ENCODE measurements at regions not wholly inside any gene's neighbourhood (a gene's known extent, or its start where the extent isn't known, plus 50 kb on each side); places are given as distances from the start of the nearest gene placed in this dataset.

- no peak for ATAC-seq
Measured at GRCh38 chr20:50394569-50394968, 115.6 kb upstream of the PTPN1 start.

GRCh38 chr20:50395251-50395729 lies 114.9 kb upstream of the PTPN1 start:
- Histone ChIP-seq H3K36me3 (no peaks in the 10 kb centered on the region), H3K27ac (peak overlapping the region; percentile 70 to 95 (median 93)), H3K4me1 (peaks cover 0 to 78% (median 37%) of the 10 kb centered on the region in 4 donors), H3K27me3 (no peaks in the 10 kb centered on the region), H3K9me3 (no peaks in the 10 kb centered on the region), H3K4me3 (no peak overlapping the region)
- intact Hi-C loops (cut with DNase I), result no loop called here
- DNase-seq (peak; percentile 76 to 97 (median 94)), ATAC-seq (peak; percentile 35 to 76 (median 61))
- WGBS (ENCODE audit: insufficient coverage, low coverage, low lambda C conversion rate, missing lambda C conversion rate), result 17% methylated on average over 2 of the region's 11 CpGs
- peak; percentile 72 for TF ChIP-seq POLR2A (IDR thresholded peaks at IDR 0.05)
- no peak for TF ChIP-seq CTCF (IDR thresholded peaks at IDR 0.05)

More at GRCh38 chr20:50394569-50394968, 115.6 kb upstream of the PTPN1 start:
- no peaks in the 10 kb centered on the region for H3K36me3 ChIP-seq
- intact Hi-C loops (cut with DNase I), result no loop called here
- 37% methylated on average over 5 of the region's 11 CpGs for whole genome bisulfite sequencing (ENCODE audit: insufficient coverage, low coverage, low lambda C conversion rate, missing lambda C conversion rate)
- H3K27ac ChIP-seq, result peak overlapping the region in 2 of 3 donors; percentile 93 to 95
- no peaks in the 10 kb centered on the region for H3K9me3 ChIP-seq
- no peak overlapping the region for H3K4me3 ChIP-seq
- TF ChIP-seq POLR2A (IDR thresholded peaks at IDR 0.05) (no peak), CTCF (IDR thresholded peaks at IDR 0.05) (no peak)
- DNase-seq, result no peak
- H3K27me3 ChIP-seq, result no peaks in the 10 kb centered on the region
- H3K4me1 ChIP-seq, result peaks cover 0 to 78% (median 38%) of the 10 kb centered on the region in 4 donors

- Histone ChIP-seq H3K27ac (peak overlapping the region; percentile 70 to 95 (median 93)), H3K9me3 (no peaks in the 10 kb centered on the region), H3K4me1 (peaks cover 0 to 78% (median 34%) of the 10 kb centered on the region in 4 donors), H3K27me3 (no peaks in the 10 kb centered on the region), H3K36me3 (no peaks in the 10 kb centered on the region), H3K4me3 (no peak overlapping the region)
- no peak for TF ChIP-seq POLR2A (IDR thresholded peaks at IDR 0.05)
- TF ChIP-seq CTCF (IDR thresholded peaks at IDR 0.05), result no peak
- DNase-seq, result no peak
- no peak for ATAC-seq
- WGBS (ENCODE audit: insufficient coverage, low coverage, low lambda C conversion rate, missing lambda C conversion rate), result 41% methylated on average over 10 of the region's 14 CpGs
- intact Hi-C loops (cut with DNase I), result no loop called here
Measured at GRCh38 chr20:50395914-50396488, 114.2 kb upstream of the PTPN1 start.

GRCh38 chr20:50396623-50397022 lies 113.6 kb upstream of the PTPN1 start:
- TF ChIP-seq POLR2A (IDR thresholded peaks at IDR 0.05) (no peak), CTCF (IDR thresholded peaks at IDR 0.05) (no peak)
- H3K9me3 ChIP-seq, result no peaks in the 10 kb centered on the region
- no peak overlapping the region for H3K4me3 ChIP-seq
- WGBS (ENCODE audit: insufficient coverage, low coverage, low lambda C conversion rate, missing lambda C conversion rate), result 69% methylated on average over 2 of the region's 6 CpGs
- DNase-seq, result no peak
- no peaks in the 10 kb centered on the region for H3K36me3 ChIP-seq
- intact Hi-C loops (cut with DNase I), result no loop called here
- no peaks in the 10 kb centered on the region for H3K27me3 ChIP-seq
- no peak for ATAC-seq
- peaks cover 0 to 79% (median 35%) of the 10 kb centered on the region in 4 donors for H3K4me1 ChIP-seq
- H3K27ac ChIP-seq, result peak overlapping the region in 2 of 3 donors; percentile 93 to 95

Data from right lobe of liver (tissue), 6 donors.